Endodermal cell (in vitro differentiated cells): ENCODE measurements at regions not wholly inside any gene's neighbourhood (a gene's known extent, or its start where the extent isn't known, plus 50 kb on each side); places are given as distances from the start of the nearest gene placed in this dataset.

Source experiments
- DNase-seq: peaks from one replicate; pipeline ENCODE4 v3.0.0-alpha.2; 2017
- H3K27ac ChIP-seq: 2 replicates; pipeline ENCODE4 v1.5.1; 2013; ENCODE audit warnings: mild to moderate bottlenecking, low read depth, low read length, moderate library complexity
- H3K27me3 ChIP-seq: 2 replicates; pipeline ENCODE4 v1.6.1; 2013; ENCODE audit warnings: mild to moderate bottlenecking, low read length, moderate library complexity; ENCODE audit not compliant: insufficient read depth, control insufficient read depth, poor library complexity, severe bottlenecking
- H3K36me3 ChIP-seq: 2 replicates; pipeline ENCODE4 v1.7.0; 2013; ENCODE audit warnings: mild to moderate bottlenecking, low read length, moderate library complexity; ENCODE audit not compliant: control insufficient read depth, insufficient read depth
- H3K4me1 ChIP-seq: one replicate; pipeline ENCODE4 v1.7.0; 2013; ENCODE audit warnings: low read length; ENCODE audit not compliant: control insufficient read depth, insufficient read depth
- H3K4me3 ChIP-seq: 2 replicates; pipeline ENCODE4 v1.5.1; 2013; ENCODE audit warnings: mild to moderate bottlenecking, low read length, moderate library complexity
- H3K9ac ChIP-seq: 2 replicates; pipeline ENCODE4 v1.6.1; 2013; ENCODE audit warnings: mild to moderate bottlenecking, low read length, moderate library complexity; ENCODE audit not compliant: poor library complexity, severe bottlenecking; ENCODE audit errors: extremely low read depth
- H3K9me3 ChIP-seq: 2 replicates; pipeline ENCODE4 v1.6.1; 2013; ENCODE audit warnings: mild to moderate bottlenecking, low read length, moderate library complexity; ENCODE audit not compliant: control insufficient read depth
- H3K27ac Mint-ChIP-seq: 2 replicates; pipeline ENCODE4 v1.8.0; 2020; ENCODE audit warnings: mixed read lengths
- H3K27me3 Mint-ChIP-seq: 2 replicates; pipeline ENCODE4 v1.8.0; 2021; ENCODE audit warnings: mild to moderate bottlenecking, mixed read lengths; ENCODE audit not compliant: insufficient read depth
- H3K36me3 Mint-ChIP-seq: 2 replicates; pipeline ENCODE4 v1.8.0; 2020; ENCODE audit warnings: low read depth, mixed read lengths
- H3K4me1 Mint-ChIP-seq: 2 replicates; pipeline ENCODE4 v1.8.0; 2020; ENCODE audit warnings: mixed read lengths
- H3K4me3 Mint-ChIP-seq: 2 replicates; pipeline ENCODE4 v1.8.0; 2020; ENCODE audit warnings: mild to moderate bottlenecking, moderate library complexity, mixed read lengths
- H3K9me3 Mint-ChIP-seq: 2 replicates; pipeline ENCODE4 v1.8.0; 2020; ENCODE audit warnings: mild to moderate bottlenecking, mixed read lengths
- WGBS, 2 experiments: methylation state at CpG; one replicate each; pipeline versions ENCODE4 v1.1.5 to v1.1.7; 2013; ENCODE audit warnings: missing lambda C conversion rate in 2 of 2, mixed read lengths in 1 of 2; ENCODE audit not compliant: insufficient coverage in 1 of 2, insufficient read length in 1 of 2; 5-methylcytosine and 5-hydroxymethylcytosine counted together
- TF ChIP-seq, protein P1 (sequence below): fragments of 200-600 bp; sonication (generic); conservative IDR thresholded peaks from 2 replicates; pipeline ENCODE4 v1.5.0; 2021; ENCODE audit warnings: antibody characterized with exemption, mild to moderate bottlenecking

DNA sequence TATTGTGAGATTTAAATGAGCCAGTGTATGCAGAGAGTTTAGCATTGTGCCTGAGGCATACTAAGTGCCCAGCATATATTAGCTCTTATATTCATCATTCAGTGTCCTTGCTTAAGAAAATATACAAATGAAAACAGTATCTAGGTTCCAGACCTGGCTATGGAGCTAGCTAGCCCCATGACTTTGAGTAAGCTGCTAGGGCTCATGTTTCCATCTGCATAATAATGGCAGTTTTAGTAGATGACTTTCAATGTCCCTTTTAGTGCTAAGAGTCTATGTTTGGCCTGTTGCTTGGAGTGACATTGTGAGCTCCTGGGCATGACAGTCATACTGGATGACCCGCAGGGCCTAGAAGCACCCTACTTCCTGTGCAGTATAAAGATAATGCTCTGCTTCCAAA, 435.3 kb downstream of the ZIC3 start:
- no peaks in the 10 kb centered on the region for H3K4me1 ChIP-seq
- H3K27me3 ChIP-seq = no peaks in the 10 kb centered on the region
- H3K4me3 ChIP-seq = no peak overlapping the region
- H3K36me3 ChIP-seq = no peaks in the 10 kb centered on the region
- 83 to 85% methylated on average over 1 of the region's 1 CpG for WGBS, 2 experiments
- no peaks in the 10 kb centered on the region for H3K36me3 Mint-ChIP-seq
- peaks cover 7% of the 10 kb centered on the region for H3K4me1 Mint-ChIP-seq
- H3K27ac Mint-ChIP-seq = no peak overlapping the region
- no peak overlapping the region for H3K27ac ChIP-seq
- no peak overlapping the region for H3K4me3 Mint-ChIP-seq
- no peak for DNase-seq
- peaks cover 23% of the 10 kb centered on the region for H3K9me3 Mint-ChIP-seq
- no peak overlapping the region for H3K9ac ChIP-seq
- H3K27me3 Mint-ChIP-seq = no peaks in the 10 kb centered on the region
- TF ChIP-seq, protein P1, sequence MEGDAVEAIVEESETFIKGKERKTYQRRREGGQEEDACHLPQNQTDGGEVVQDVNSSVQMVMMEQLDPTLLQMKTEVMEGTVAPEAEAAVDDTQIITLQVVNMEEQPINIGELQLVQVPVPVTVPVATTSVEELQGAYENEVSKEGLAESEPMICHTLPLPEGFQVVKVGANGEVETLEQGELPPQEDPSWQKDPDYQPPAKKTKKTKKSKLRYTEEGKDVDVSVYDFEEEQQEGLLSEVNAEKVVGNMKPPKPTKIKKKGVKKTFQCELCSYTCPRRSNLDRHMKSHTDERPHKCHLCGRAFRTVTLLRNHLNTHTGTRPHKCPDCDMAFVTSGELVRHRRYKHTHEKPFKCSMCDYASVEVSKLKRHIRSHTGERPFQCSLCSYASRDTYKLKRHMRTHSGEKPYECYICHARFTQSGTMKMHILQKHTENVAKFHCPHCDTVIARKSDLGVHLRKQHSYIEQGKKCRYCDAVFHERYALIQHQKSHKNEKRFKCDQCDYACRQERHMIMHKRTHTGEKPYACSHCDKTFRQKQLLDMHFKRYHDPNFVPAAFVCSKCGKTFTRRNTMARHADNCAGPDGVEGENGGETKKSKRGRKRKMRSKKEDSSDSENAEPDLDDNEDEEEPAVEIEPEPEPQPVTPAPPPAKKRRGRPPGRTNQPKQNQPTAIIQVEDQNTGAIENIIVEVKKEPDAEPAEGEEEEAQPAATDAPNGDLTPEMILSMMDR = no peak
- H3K9me3 ChIP-seq = no peaks in the 10 kb centered on the region

DNA sequence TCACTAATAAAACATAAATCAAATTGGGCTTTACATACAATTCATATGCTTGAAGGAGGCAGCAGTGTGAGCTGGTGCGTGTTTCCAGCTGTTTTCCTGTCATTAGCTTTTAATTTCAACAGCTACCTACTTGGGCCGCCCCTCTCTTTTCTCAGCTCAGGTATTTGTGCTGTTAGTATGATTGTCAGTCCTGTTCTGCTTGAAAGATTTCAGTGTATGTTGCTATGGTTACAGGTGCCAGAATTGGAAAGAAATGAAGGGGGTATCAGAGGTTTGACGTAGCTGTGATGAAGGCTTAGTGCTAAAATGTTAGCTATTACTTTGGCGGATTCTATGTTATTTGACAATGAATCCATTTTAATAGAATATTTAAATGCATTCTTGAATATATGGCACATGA, 440.3 kb downstream of the ZIC3 start:
- H3K27me3 ChIP-seq = no peaks in the 10 kb centered on the region
- WGBS, 2 experiments = 100% methylated on average over 1 of the region's 4 CpGs; no CpG with 5 or more reads in 1 of the 2 experiments
- H3K27ac Mint-ChIP-seq = no peak overlapping the region
- DNase-seq = no peak
- no peaks in the 10 kb centered on the region for H3K9me3 ChIP-seq
- no peaks in the 10 kb centered on the region for H3K36me3 Mint-ChIP-seq
- H3K4me3 Mint-ChIP-seq = no peak overlapping the region
- H3K36me3 ChIP-seq = no peaks in the 10 kb centered on the region
- no peaks in the 10 kb centered on the region for H3K27me3 Mint-ChIP-seq
- no peak overlapping the region for H3K9ac ChIP-seq
- H3K27ac ChIP-seq = no peak overlapping the region
- no peaks in the 10 kb centered on the region for H3K4me1 Mint-ChIP-seq
- H3K4me3 ChIP-seq = no peak overlapping the region
- no peaks in the 10 kb centered on the region for H3K4me1 ChIP-seq
- H3K9me3 Mint-ChIP-seq = peaks cover 25% of the 10 kb centered on the region
- TF ChIP-seq, protein P1 = no peak

DNA sequence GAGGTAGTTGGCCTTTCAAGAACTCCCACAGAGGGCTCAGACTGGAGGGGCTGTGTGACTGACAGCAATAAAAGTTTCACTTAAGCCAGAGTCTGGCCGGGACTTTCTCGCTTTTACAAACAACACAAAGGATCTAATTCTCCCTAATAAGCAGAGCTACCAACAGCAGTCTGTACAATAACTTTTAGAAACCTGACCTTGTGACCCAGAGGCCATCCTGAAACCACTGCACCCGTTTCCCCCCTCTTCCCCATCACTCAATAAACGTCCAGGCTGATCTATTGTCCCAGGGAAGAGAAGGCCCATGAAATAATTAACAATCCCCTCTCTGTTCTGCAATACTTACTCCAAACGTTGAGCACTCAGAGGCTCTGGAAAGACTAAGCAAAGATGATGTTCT, 442.4 kb downstream of the ZIC3 start:
- 70 to 81% methylated on average over 3 to 5 of the region's 5 CpGs for WGBS, 2 experiments
- H3K27ac ChIP-seq = peak overlapping the region; percentile 70
- no peak overlapping the region for H3K9ac ChIP-seq
- H3K27me3 Mint-ChIP-seq = no peaks in the 10 kb centered on the region
- H3K4me1 Mint-ChIP-seq = no peaks in the 10 kb centered on the region
- no peaks in the 10 kb centered on the region for H3K4me1 ChIP-seq
- no peak overlapping the region for H3K4me3 ChIP-seq
- no peaks in the 10 kb centered on the region for H3K36me3 Mint-ChIP-seq
- H3K36me3 ChIP-seq = no peaks in the 10 kb centered on the region
- TF ChIP-seq, protein P1 = no peak
- no peaks in the 10 kb centered on the region for H3K9me3 ChIP-seq
- no peak overlapping the region for H3K27ac Mint-ChIP-seq
- DNase-seq = no peak
- H3K9me3 Mint-ChIP-seq = peaks cover 31% of the 10 kb centered on the region
- H3K27me3 ChIP-seq = no peaks in the 10 kb centered on the region
- no peak overlapping the region for H3K4me3 Mint-ChIP-seq
